ENCODE measurements at regions not wholly inside any gene's neighbourhood (a gene's known extent, or its start where the extent isn't known, plus 50 kb on each side); places are given as distances from the start of the nearest gene placed in this dataset.

GRCh38 chr3:189512039-189512438 lies 119.2 kb upstream of the TP63 start:
- no peaks in the 10 kb centered on the region for H3K79me2 ChIP-seq (ENCODE audit: insufficient read depth, low read length)
- DNase-seq (no peak), ATAC-seq (ENCODE audit: insufficient read depth, low read depth) (no peak)
- no peaks in the 10 kb centered on the region for H3K4me1 ChIP-seq (ENCODE audit: insufficient read depth, low read length)
- H3K36me3 ChIP-seq (ENCODE audit: insufficient read depth, low read length) = no peaks in the 10 kb centered on the region
- no peaks in the 10 kb centered on the region for H4K20me1 ChIP-seq (ENCODE audit: insufficient read depth, low read length)
- no peak overlapping the region for H3K27ac ChIP-seq (ENCODE audit: low read length)
- no peak overlapping the region for H3K4me2 ChIP-seq (ENCODE audit: insufficient read depth, low read length)
- no peak overlapping the region for H2AFZ ChIP-seq (ENCODE audit: low read depth, low read length)
- no peak overlapping the region for H3K9ac ChIP-seq (ENCODE audit: low read depth, low read length)
- TF ChIP-seq EZH2 (IDR thresholded peaks at IDR 0.05; ENCODE audit: borderline replicate concordance, low read depth, low read length, severe bottlenecking) = no peak
- no peak for TF ChIP-seq CTCF (IDR thresholded peaks at IDR 0.05; ENCODE audit: borderline replicate concordance, extremely low read depth, low read length, poor library complexity, severe bottlenecking)
- no peak overlapping the region for H3K4me3 ChIP-seq (ENCODE audit: low read depth in 1 of 2, low read length in 2 of 2)
- no peaks in the 10 kb centered on the region for H3K27me3 ChIP-seq (ENCODE audit: insufficient read depth, low read length, poor library complexity)
- H3K9me3 ChIP-seq (ENCODE audit: insufficient read depth, low read length, severe bottlenecking) = no peaks in the 10 kb centered on the region

GRCh38 chr3:189512821-189513220 lies 118.4 kb upstream of the TP63 start:
- Histone ChIP-seq H4K20me1 (ENCODE audit: insufficient read depth, low read length) (no peaks in the 10 kb centered on the region), H3K4me2 (ENCODE audit: insufficient read depth, low read length) (no peak overlapping the region), H2AFZ (ENCODE audit: low read depth, low read length) (no peak overlapping the region), H3K36me3 (ENCODE audit: insufficient read depth, low read length) (no peaks in the 10 kb centered on the region), H3K79me2 (ENCODE audit: insufficient read depth, low read length) (no peaks in the 10 kb centered on the region), H3K27ac (ENCODE audit: low read length) (no peak overlapping the region), H3K4me1 (ENCODE audit: insufficient read depth, low read length) (no peaks in the 10 kb centered on the region), H3K27me3 (ENCODE audit: insufficient read depth, low read length, poor library complexity) (no peaks in the 10 kb centered on the region), H3K9me3 (ENCODE audit: insufficient read depth, low read length, severe bottlenecking) (no peaks in the 10 kb centered on the region), H3K9ac (ENCODE audit: low read depth, low read length) (no peak overlapping the region), H3K4me3 (ENCODE audit: low read depth in 1 of 2, low read length in 2 of 2) (no peak overlapping the region)
- ATAC-seq (ENCODE audit: insufficient read depth, low read depth) = no peak
- no peak for TF ChIP-seq EZH2 (IDR thresholded peaks at IDR 0.05; ENCODE audit: borderline replicate concordance, low read depth, low read length, severe bottlenecking)
- no peak for TF ChIP-seq CTCF (IDR thresholded peaks at IDR 0.05; ENCODE audit: borderline replicate concordance, extremely low read depth, low read length, poor library complexity, severe bottlenecking)
- DNase-seq = no peak

- no peak overlapping the region for H3K4me2 ChIP-seq (ENCODE audit: insufficient read depth, low read length)
Observed at GRCh38 chr3:189513281-189514117, 117.7 kb upstream of the TP63 start.

More at GRCh38 chr3:189513281-189514117, 117.7 kb upstream of the TP63 start:
- TF ChIP-seq EZH2 (IDR thresholded peaks at IDR 0.05; ENCODE audit: borderline replicate concordance, low read depth, low read length, severe bottlenecking) (no peak), CTCF (IDR thresholded peaks at IDR 0.05; ENCODE audit: borderline replicate concordance, extremely low read depth, low read length, poor library complexity, severe bottlenecking) (no peak)
- Histone ChIP-seq H3K9me3 (ENCODE audit: insufficient read depth, low read length, severe bottlenecking) (no peaks in the 10 kb centered on the region), H4K20me1 (ENCODE audit: insufficient read depth, low read length) (no peaks in the 10 kb centered on the region), H3K36me3 (ENCODE audit: insufficient read depth, low read length) (no peaks in the 10 kb centered on the region), H3K27me3 (ENCODE audit: insufficient read depth, low read length, poor library complexity) (no peaks in the 10 kb centered on the region), H3K27ac (ENCODE audit: low read length) (no peak overlapping the region), H3K79me2 (ENCODE audit: insufficient read depth, low read length) (no peaks in the 10 kb centered on the region), H3K4me3 (ENCODE audit: low read depth in 1 of 2, low read length in 2 of 2) (no peak overlapping the region), H3K4me1 (ENCODE audit: insufficient read depth, low read length) (no peaks in the 10 kb centered on the region), H3K9ac (ENCODE audit: low read depth, low read length) (no peak overlapping the region), H2AFZ (ENCODE audit: low read depth, low read length) (no peak overlapping the region)
- ATAC-seq (ENCODE audit: insufficient read depth, low read depth) = no peak
- no peak for DNase-seq

All from DND-41 (cell line).